DND-41 (cell line): ENCODE measurements at regions not wholly inside any gene's neighbourhood (a gene's known extent, or its start where the extent isn't known, plus 50 kb on each side); places are given as distances from the start of the nearest gene placed in this dataset.

ENCODE experiments used
- ATAC-seq: fragments of 200-7000 bp; cut with Tn5 transposase; 3 replicates; pipeline ENCODE4 v1.9.1; 2021; ENCODE audit warnings: low read depth; ENCODE audit not compliant: insufficient read depth
- DNase-seq: peaks from one replicate; pipeline ENCODE4 v3.0.0-alpha.2; 2020
- H2AFZ ChIP-seq: 2 replicates; pipeline ENCODE4 v1.6.0; 2012; ENCODE audit warnings: low read depth, low read length
- H3K27ac ChIP-seq: 2 replicates; pipeline ENCODE4 v1.5.1; 2012; ENCODE audit warnings: low read length, inconsistent platforms
- H3K27me3 ChIP-seq: fragments of 200-600 bp; sonication (generic); 2 replicates; pipeline ENCODE4 v1.6.0; 2012; ENCODE audit warnings: low read length, mild to moderate bottlenecking, inconsistent platforms; ENCODE audit not compliant: insufficient read depth, poor library complexity
- H3K36me3 ChIP-seq: 2 replicates; pipeline ENCODE4 v1.5.1; 2012; ENCODE audit warnings: low read length, inconsistent platforms; ENCODE audit not compliant: insufficient read depth
- H3K4me1 ChIP-seq: 2 replicates; pipeline ENCODE4 v1.5.1; 2012; ENCODE audit warnings: mild to moderate bottlenecking, low read length; ENCODE audit not compliant: insufficient read depth
- H3K4me2 ChIP-seq: 2 replicates; pipeline ENCODE4 v1.6.0; 2012; ENCODE audit warnings: mild to moderate bottlenecking, moderate library complexity, low read length, inconsistent platforms; ENCODE audit not compliant: insufficient read depth
- H3K4me3 ChIP-seq, 2 experiments: fragments of 200-600 bp in 1 of 2; shearing (Covaris generic) in 1 of 2; 2 replicates each; pipeline ENCODE4 v1.5.1; 2012 to 2016; ENCODE audit warnings: inconsistent platforms in 2 of 2, low read length in 2 of 2, mild to moderate bottlenecking in 2 of 2, low read depth in 1 of 2, moderate library complexity in 1 of 2
- H3K79me2 ChIP-seq: 2 replicates; pipeline ENCODE4 v1.6.0; 2012; ENCODE audit warnings: low read length, inconsistent platforms; ENCODE audit not compliant: insufficient read depth
- H3K9ac ChIP-seq: 2 replicates; pipeline ENCODE4 v1.6.0; 2012; ENCODE audit warnings: low read depth, mild to moderate bottlenecking, inconsistent platforms, low read length, moderate library complexity
- H3K9me3 ChIP-seq: 2 replicates; pipeline ENCODE4 v1.5.1; 2012; ENCODE audit warnings: low read length, moderate library complexity, mild to moderate bottlenecking, inconsistent platforms; ENCODE audit not compliant: insufficient read depth, severe bottlenecking
- H4K20me1 ChIP-seq: 2 replicates; pipeline ENCODE4 v1.6.0; 2012; ENCODE audit warnings: low read length; ENCODE audit not compliant: insufficient read depth
- CTCF ChIP-seq: IDR thresholded peaks from 2 replicates; pipeline ENCODE4 v1.5.1; 2012; ENCODE audit warnings: borderline replicate concordance, low read length, moderate library complexity, mild to moderate bottlenecking; ENCODE audit not compliant: poor library complexity, severe bottlenecking; ENCODE audit errors: extremely low read depth
- EZH2 ChIP-seq: IDR thresholded peaks from 3 replicates; pipeline ENCODE4 v1.6.1; 2012; ENCODE audit warnings: borderline replicate concordance, low read depth, mild to moderate bottlenecking, moderate library complexity, low read length, inconsistent platforms; ENCODE audit not compliant: severe bottlenecking

GRCh38 chr2:16075045-16076012 lies 135.0 kb downstream of the MYCN start:
- DNase-seq, result no peak
- TF ChIP-seq CTCF, result no peak
- no peak for TF ChIP-seq EZH2
- no peak overlapping the region for H3K9ac ChIP-seq

GRCh38 chr2:16073921-16074425 lies 133.6 kb downstream of the MYCN start:
- no peaks in the 10 kb centered on the region for H3K36me3 ChIP-seq
- TF ChIP-seq CTCF (no peak), EZH2 (no peak)

More at GRCh38 chr2:16075045-16076012, 135.0 kb downstream of the MYCN start:
- no peak overlapping the region for H2AFZ ChIP-seq
- no peak overlapping the region for H3K4me2 ChIP-seq
- H3K27ac ChIP-seq, result no peak overlapping the region
- no peaks in the 10 kb centered on the region for H3K79me2 ChIP-seq
- H4K20me1 ChIP-seq, result no peaks in the 10 kb centered on the region
- H3K4me3 ChIP-seq, result no peak overlapping the region
- H3K9me3 ChIP-seq, result no peaks in the 10 kb centered on the region
- ATAC-seq, result no peak
- no peaks in the 10 kb centered on the region for H3K4me1 ChIP-seq
- no peaks in the 10 kb centered on the region for H3K27me3 ChIP-seq
- H3K36me3 ChIP-seq, result no peaks in the 10 kb centered on the region

DNA sequence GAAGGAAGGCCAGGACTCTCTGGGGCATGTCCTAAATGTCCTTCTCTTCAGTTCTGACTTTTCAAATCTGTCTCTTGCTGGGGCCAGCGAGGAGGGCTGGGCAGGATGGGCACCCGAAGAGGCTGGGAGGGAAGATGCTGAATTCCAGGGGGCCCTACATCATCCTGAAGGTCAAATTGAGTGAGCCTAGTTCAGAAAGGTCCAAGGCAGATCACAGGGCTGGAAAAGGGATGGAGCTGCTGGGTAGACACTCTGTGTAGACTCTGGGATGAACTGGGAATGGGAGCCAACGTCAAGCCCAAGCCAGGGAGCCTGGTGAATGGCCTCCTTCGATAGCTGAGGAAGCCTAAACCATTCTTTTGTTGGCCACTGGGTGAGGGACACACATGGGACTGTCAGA lies 133.1 kb downstream of the MYCN start:
- ATAC-seq (no peak), DNase-seq (no peak)
- no peaks in the 10 kb centered on the region for H3K36me3 ChIP-seq
- H2AFZ ChIP-seq, result no peak overlapping the region
- H3K4me2 ChIP-seq, result no peak overlapping the region
- H3K4me3 ChIP-seq, result no peak overlapping the region
- no peaks in the 10 kb centered on the region for H3K79me2 ChIP-seq
- H3K27me3 ChIP-seq, result no peaks in the 10 kb centered on the region
- no peak for TF ChIP-seq CTCF
- no peak for TF ChIP-seq EZH2
- H4K20me1 ChIP-seq, result no peaks in the 10 kb centered on the region
- H3K9ac ChIP-seq, result no peak overlapping the region
- no peaks in the 10 kb centered on the region for H3K9me3 ChIP-seq
- H3K4me1 ChIP-seq, result no peaks in the 10 kb centered on the region
- H3K27ac ChIP-seq, result no peak overlapping the region

More at GRCh38 chr2:16073921-16074425, 133.6 kb downstream of the MYCN start:
- Histone ChIP-seq H3K4me3 (no peak overlapping the region), H3K4me2 (no peak overlapping the region), H2AFZ (no peak overlapping the region), H3K9me3 (no peaks in the 10 kb centered on the region), H3K4me1 (no peaks in the 10 kb centered on the region), H3K27ac (no peak overlapping the region), H3K9ac (no peak overlapping the region), H3K27me3 (no peaks in the 10 kb centered on the region), H3K79me2 (no peaks in the 10 kb centered on the region), H4K20me1 (no peaks in the 10 kb centered on the region)
- no peak for DNase-seq
- no peak for ATAC-seq
